ENCODE measurements at regions not wholly inside any gene's neighbourhood (a gene's known extent, or its start where the extent isn't known, plus 50 kb on each side); places are given as distances from the start of the nearest gene placed in this dataset.

DNA sequence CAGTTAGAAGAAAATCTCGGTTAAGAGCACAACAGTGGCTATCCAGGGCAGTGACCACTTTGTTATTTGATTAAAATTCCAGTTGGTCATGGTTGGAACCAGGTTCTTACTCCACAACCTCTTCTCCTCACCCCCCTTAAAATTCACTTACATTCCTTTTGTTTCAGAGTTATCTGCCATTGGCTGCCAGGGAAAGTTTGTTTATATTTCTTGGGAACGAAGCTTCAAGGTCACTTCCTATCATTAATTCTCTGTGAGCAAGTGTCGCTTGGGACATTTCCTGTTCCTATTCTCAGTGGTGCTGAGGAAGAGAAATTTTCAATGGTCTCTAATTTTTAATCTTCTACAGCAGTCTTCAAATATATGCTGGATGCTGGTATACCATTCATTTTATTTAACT is 121.1 kb upstream of the COL21A1 start:
- H2AFZ ChIP-seq (ENCODE audit: low read depth, low read length, poor library complexity, severe bottlenecking) = peak overlapping the region; percentile 99
- ChIA-PET CTCF (no interaction called here), RAD21 (ENCODE audit: low non-redundant PET in 1 of 2, low total read pairs in 2 of 2, uncharacterized antibody in 2 of 2, unreplicated experiment in 2 of 2) (no interaction called here), POLR2A (no interaction called here)
- no peaks in the 10 kb centered on the region for H3K27me3 ChIP-seq (ENCODE audit: insufficient read depth, low read length)
- intact Hi-C loops (cut with micrococcal nuclease) = no loop called here
- H3K9ac ChIP-seq (ENCODE audit: low read length) = no peak overlapping the region
- no peaks in the 10 kb centered on the region for H3K9me3 ChIP-seq (ENCODE audit: control insufficient read depth in 1 of 2, insufficient read depth in 1 of 2, low read depth in 1 of 2, low read length in 2 of 2)
- TF ChIP-seq EGR1 (IDR thresholded peaks at IDR 0.05; ENCODE audit: low read depth) (no peak), SIN3A (IDR thresholded peaks at IDR 0.05; ENCODE audit: low read depth) (no peak), ZFX (IDR thresholded peaks at IDR 0.05) (no peak), EZH2phosphoT487 (IDR thresholded peaks at IDR 0.05; ENCODE audit: borderline replicate concordance) (no peak), FOSL1 (IDR thresholded peaks at IDR 0.05; ENCODE audit: low read depth) (no peak), YY1 (IDR thresholded peaks at IDR 0.05; ENCODE audit: extremely low read depth, insufficient replicate concordance, low read depth, low read length) (no peak), SP1 (IDR thresholded peaks at IDR 0.05; ENCODE audit: low read depth) (no peak), CBX3 (IDR thresholded peaks at IDR 0.05; ENCODE audit: low read depth) (no peak), JUND (IDR thresholded peaks at IDR 0.05) (no peak), TCF7L2 (IDR thresholded peaks at IDR 0.05; ENCODE audit: borderline replicate concordance, extremely low read depth, insufficient read depth, insufficient read length) (no peak)
- TF ChIP-seq, protein P1, sequence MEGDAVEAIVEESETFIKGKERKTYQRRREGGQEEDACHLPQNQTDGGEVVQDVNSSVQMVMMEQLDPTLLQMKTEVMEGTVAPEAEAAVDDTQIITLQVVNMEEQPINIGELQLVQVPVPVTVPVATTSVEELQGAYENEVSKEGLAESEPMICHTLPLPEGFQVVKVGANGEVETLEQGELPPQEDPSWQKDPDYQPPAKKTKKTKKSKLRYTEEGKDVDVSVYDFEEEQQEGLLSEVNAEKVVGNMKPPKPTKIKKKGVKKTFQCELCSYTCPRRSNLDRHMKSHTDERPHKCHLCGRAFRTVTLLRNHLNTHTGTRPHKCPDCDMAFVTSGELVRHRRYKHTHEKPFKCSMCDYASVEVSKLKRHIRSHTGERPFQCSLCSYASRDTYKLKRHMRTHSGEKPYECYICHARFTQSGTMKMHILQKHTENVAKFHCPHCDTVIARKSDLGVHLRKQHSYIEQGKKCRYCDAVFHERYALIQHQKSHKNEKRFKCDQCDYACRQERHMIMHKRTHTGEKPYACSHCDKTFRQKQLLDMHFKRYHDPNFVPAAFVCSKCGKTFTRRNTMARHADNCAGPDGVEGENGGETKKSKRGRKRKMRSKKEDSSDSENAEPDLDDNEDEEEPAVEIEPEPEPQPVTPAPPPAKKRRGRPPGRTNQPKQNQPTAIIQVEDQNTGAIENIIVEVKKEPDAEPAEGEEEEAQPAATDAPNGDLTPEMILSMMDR (IDR thresholded peaks at IDR 0.05 in 2 of 3, conservative IDR thresholded peaks at IDR 0.05 in 1 of 3; ENCODE audit: borderline replicate concordance in 1 of 3, insufficient read depth in 1 of 3, low read depth in 2 of 3, low read length in 2 of 3) = no peak
- TF ChIP-seq, protein P2, sequence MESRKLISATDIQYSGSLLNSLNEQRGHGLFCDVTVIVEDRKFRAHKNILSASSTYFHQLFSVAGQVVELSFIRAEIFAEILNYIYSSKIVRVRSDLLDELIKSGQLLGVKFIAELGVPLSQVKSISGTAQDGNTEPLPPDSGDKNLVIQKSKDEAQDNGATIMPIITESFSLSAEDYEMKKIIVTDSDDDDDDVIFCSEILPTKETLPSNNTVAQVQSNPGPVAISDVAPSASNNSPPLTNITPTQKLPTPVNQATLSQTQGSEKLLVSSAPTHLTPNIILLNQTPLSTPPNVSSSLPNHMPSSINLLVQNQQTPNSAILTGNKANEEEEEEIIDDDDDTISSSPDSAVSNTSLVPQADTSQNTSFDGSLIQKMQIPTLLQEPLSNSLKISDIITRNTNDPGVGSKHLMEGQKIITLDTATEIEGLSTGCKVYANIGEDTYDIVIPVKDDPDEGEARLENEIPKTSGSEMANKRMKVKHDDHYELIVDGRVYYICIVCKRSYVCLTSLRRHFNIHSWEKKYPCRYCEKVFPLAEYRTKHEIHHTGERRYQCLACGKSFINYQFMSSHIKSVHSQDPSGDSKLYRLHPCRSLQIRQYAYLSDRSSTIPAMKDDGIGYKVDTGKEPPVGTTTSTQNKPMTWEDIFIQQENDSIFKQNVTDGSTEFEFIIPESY (IDR thresholded peaks at IDR 0.05; ENCODE audit: extremely low read depth, insufficient replicate concordance, low read length) = no peak
- TF ChIP-seq, protein P3, sequence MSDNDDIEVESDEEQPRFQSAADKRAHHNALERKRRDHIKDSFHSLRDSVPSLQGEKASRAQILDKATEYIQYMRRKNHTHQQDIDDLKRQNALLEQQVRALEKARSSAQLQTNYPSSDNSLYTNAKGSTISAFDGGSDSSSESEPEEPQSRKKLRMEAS (IDR thresholded peaks at IDR 0.05) = no peak
- TF ChIP-seq, protein P4, sequence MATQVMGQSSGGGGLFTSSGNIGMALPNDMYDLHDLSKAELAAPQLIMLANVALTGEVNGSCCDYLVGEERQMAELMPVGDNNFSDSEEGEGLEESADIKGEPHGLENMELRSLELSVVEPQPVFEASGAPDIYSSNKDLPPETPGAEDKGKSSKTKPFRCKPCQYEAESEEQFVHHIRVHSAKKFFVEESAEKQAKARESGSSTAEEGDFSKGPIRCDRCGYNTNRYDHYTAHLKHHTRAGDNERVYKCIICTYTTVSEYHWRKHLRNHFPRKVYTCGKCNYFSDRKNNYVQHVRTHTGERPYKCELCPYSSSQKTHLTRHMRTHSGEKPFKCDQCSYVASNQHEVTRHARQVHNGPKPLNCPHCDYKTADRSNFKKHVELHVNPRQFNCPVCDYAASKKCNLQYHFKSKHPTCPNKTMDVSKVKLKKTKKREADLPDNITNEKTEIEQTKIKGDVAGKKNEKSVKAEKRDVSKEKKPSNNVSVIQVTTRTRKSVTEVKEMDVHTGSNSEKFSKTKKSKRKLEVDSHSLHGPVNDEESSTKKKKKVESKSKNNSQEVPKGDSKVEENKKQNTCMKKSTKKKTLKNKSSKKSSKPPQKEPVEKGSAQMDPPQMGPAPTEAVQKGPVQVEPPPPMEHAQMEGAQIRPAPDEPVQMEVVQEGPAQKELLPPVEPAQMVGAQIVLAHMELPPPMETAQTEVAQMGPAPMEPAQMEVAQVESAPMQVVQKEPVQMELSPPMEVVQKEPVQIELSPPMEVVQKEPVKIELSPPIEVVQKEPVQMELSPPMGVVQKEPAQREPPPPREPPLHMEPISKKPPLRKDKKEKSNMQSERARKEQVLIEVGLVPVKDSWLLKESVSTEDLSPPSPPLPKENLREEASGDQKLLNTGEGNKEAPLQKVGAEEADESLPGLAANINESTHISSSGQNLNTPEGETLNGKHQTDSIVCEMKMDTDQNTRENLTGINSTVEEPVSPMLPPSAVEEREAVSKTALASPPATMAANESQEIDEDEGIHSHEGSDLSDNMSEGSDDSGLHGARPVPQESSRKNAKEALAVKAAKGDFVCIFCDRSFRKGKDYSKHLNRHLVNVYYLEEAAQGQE (IDR thresholded peaks at IDR 0.05; ENCODE audit: low read depth) = no peak
- no peak overlapping the region for H3K4me2 ChIP-seq (ENCODE audit: low read length)
- H3K79me2 ChIP-seq (ENCODE audit: insufficient read depth, low read length) = no peaks in the 10 kb centered on the region
- no peaks in the 10 kb centered on the region for H3K9me2 ChIP-seq (ENCODE audit: insufficient read depth)
- no peak for DNase-seq (ENCODE audit: low read depth, low spot score)
- no peaks in the 10 kb centered on the region for H3K36me3 ChIP-seq (ENCODE audit: control insufficient read depth in 1 of 2, insufficient read depth in 2 of 2, low read length in 2 of 2)
- peaks cover 11 to 18% of the 10 kb centered on the region in 2 experiments for H3K4me1 ChIP-seq (ENCODE audit: control insufficient read depth in 1 of 2, insufficient read depth in 2 of 2, low read length in 2 of 2)
- no peaks in the 10 kb centered on the region for H4K20me1 ChIP-seq (ENCODE audit: insufficient read depth)
- no TSS peak for BruUV-seq (replicated peaks)
- no peak for ATAC-seq
- no peak overlapping the region for H3K27ac ChIP-seq (ENCODE audit: low read depth, low read length)
- no peak overlapping the region for H3K4me3 ChIP-seq (replicated peaks in 1 of 2; ENCODE audit: low read depth in 1 of 2, low read length in 2 of 2)

Data from HCT116 (cell line).